Common myeloid progenitor, CD34-positive (primary cell): ENCODE measurements at regions not wholly inside any gene's neighbourhood (a gene's known extent, or its start where the extent isn't known, plus 50 kb on each side); places are given as distances from the start of the nearest gene placed in this dataset.

Experiments used
- CTCF ChIA-PET: fragments of 350-600 bp; sonication (Branson Sonifier 250); formaldehyde crosslinking; loops from one replicate; lab custom pipeline; 2021; ENCODE audit warnings: antibody characterized with exemption; lab: Charles Lee
- POLR2A ChIA-PET: fragments of 350-600 bp; sonication (Branson Sonifier 250); formaldehyde crosslinking; loops from one replicate; lab custom pipeline; 2021; ENCODE audit warnings: antibody characterized with exemption; lab: Charles Lee
- DNase-seq, 3 donors: peaks; one replicate each; pipeline versions ENCODE4 v3.0.0 to v3.0.0-alpha.2; 2013
- H3K27ac ChIP-seq, 2 experiments: 1 replicate in 1 of 2; 2 replicates in 1 of 2; pipeline ENCODE4 v1.7.0; 2013; ENCODE audit warnings: inconsistent platforms in 2 of 2, low read length in 2 of 2, mild to moderate bottlenecking in 2 of 2, low read depth in 1 of 2, moderate library complexity in 1 of 2; ENCODE audit not compliant: severe bottlenecking in 2 of 2, insufficient read depth in 1 of 2, poor library complexity in 1 of 2
- H3K27me3 ChIP-seq, 5 experiments: replicated peaks in 2 of 5; 1 replicate in 3 of 5; 2 replicates in 2 of 5; pipeline versions ENCODE4 v1.6.1 to v1.7.0; 2013; ENCODE audit warnings: low read length in 4 of 5, mild to moderate bottlenecking in 2 of 5, moderate library complexity in 2 of 5, inconsistent platforms in 1 of 5; ENCODE audit not compliant: insufficient read depth in 5 of 5, control insufficient read depth in 4 of 5
- H3K36me3 ChIP-seq, 4 experiments: 1 replicate in 2 of 4; 2 replicates in 2 of 4; pipeline versions ENCODE4 v1.6.1 to v1.7.0; 2013; ENCODE audit warnings: low read length in 3 of 4, control low read depth in 1 of 4, mild to moderate bottlenecking in 1 of 4; ENCODE audit not compliant: control insufficient read depth in 4 of 4, insufficient read depth in 4 of 4
- H3K4me1 ChIP-seq, 4 experiments: 1 replicate in 3 of 4; 2 replicates in 1 of 4; pipeline versions ENCODE4 v1.6.1 to v1.7.1; 2013; ENCODE audit warnings: low read length in 3 of 4, mild to moderate bottlenecking in 3 of 4, control low read depth in 1 of 4, inconsistent platforms in 1 of 4, moderate library complexity in 1 of 4; ENCODE audit not compliant: control insufficient read depth in 4 of 4, insufficient read depth in 4 of 4; ENCODE audit errors: control extremely low read depth in 1 of 4
- H3K4me3 ChIP-seq, 7 experiments: 1 replicate in 4 of 7; 2 replicates in 3 of 7; pipeline versions ENCODE4 v1.5.1 to v1.7.0; 2013; ENCODE audit warnings: mild to moderate bottlenecking in 7 of 7, low read length in 6 of 7, moderate library complexity in 6 of 7, inconsistent platforms in 2 of 7, low read depth in 2 of 7, control low read depth in 1 of 7; ENCODE audit not compliant: insufficient read depth in 4 of 7, control insufficient read depth in 1 of 7; ENCODE audit errors: extremely low read depth in 1 of 7
- H3K9me3 ChIP-seq, 5 experiments: 1 replicate in 4 of 5; 2 replicates in 1 of 5; pipeline versions ENCODE4 v1.6.1 to v1.7.1; 2013; ENCODE audit warnings: low read length in 4 of 5, mild to moderate bottlenecking in 2 of 5, inconsistent platforms in 1 of 5, low read depth in 1 of 5, moderate library complexity in 1 of 5; ENCODE audit not compliant: control insufficient read depth in 4 of 5, insufficient read depth in 2 of 5; ENCODE audit errors: control extremely low read depth in 1 of 5
- WGBS: methylation state at CpG from one replicate; pipeline ENCODE4 v1.1.5; 2013; ENCODE audit not compliant: insufficient coverage; 5-methylcytosine and 5-hydroxymethylcytosine counted together

GRCh38 chr9:82675605-82676004 lies 387.3 kb downstream of the RASEF start:
- POLR2A ChIA-PET: no interaction called here
- CTCF ChIA-PET: no interaction called here
- Histone ChIP-seq H3K36me3 (no peaks in the 10 kb centered on the region), H3K27ac (no peak overlapping the region), H3K4me1 (no peaks in the 10 kb centered on the region), H3K9me3 (no peaks in the 10 kb centered on the region), H3K27me3 (no peaks in the 10 kb centered on the region), H3K4me3 (no peak overlapping the region)
- WGBS: 90% methylated on average over 1 of the region's 2 CpGs
- DNase-seq: no peak

- no peaks in the 10 kb centered on the region for H3K27me3 ChIP-seq
- H3K4me1 ChIP-seq: no peaks in the 10 kb centered on the region
- POLR2A ChIA-PET: no interaction called here
- no peaks in the 10 kb centered on the region for H3K36me3 ChIP-seq
- H3K9me3 ChIP-seq: no peaks in the 10 kb centered on the region
- no CpG with 5 or more reads among the region's 1 CpG for WGBS
- H3K4me3 ChIP-seq: no peak overlapping the region
- CTCF ChIA-PET: no interaction called here
- no peak for DNase-seq
- no peak overlapping the region for H3K27ac ChIP-seq
Measured at GRCh38 chr9:82677086-82677485, 385.9 kb downstream of the RASEF start.

- DNase-seq: no peak
- H3K36me3 ChIP-seq: no peaks in the 10 kb centered on the region
- POLR2A ChIA-PET: no interaction called here
- CTCF ChIA-PET: interaction anchor here (0.7 kb wide), 1 partner anchor 73 kb away, joined by 3 read pairs; no protein-coding TSS in a partner anchor
- no peaks in the 10 kb centered on the region for H3K27me3 ChIP-seq
- no peaks in the 10 kb centered on the region for H3K9me3 ChIP-seq
- H3K4me1 ChIP-seq: no peaks in the 10 kb centered on the region
- no peak overlapping the region for H3K4me3 ChIP-seq
- WGBS: 100% methylated on average over 1 of the region's 2 CpGs
- H3K27ac ChIP-seq: no peak overlapping the region
Measured at GRCh38 chr9:82679472-82679871, 383.5 kb downstream of the RASEF start.

- no peak for DNase-seq
- POLR2A ChIA-PET: no interaction called here
- no peaks in the 10 kb centered on the region for H3K36me3 ChIP-seq
Measured at GRCh38 chr9:82680179-82680935, 382.6 kb downstream of the RASEF start.

GRCh38 chr9:82681809-82682208 lies 381.1 kb downstream of the RASEF start:
- Histone ChIP-seq H3K4me3 (no peak overlapping the region), H3K4me1 (no peaks in the 10 kb centered on the region), H3K36me3 (no peaks in the 10 kb centered on the region), H3K9me3 (peaks cover 0 to 2% (median 0%) of the 10 kb centered on the region in 5 experiments), H3K27ac (no peak overlapping the region), H3K27me3 (no peaks in the 10 kb centered on the region)
- POLR2A ChIA-PET: no interaction called here
- CTCF ChIA-PET: no interaction called here
- no peak for DNase-seq

More at GRCh38 chr9:82680179-82680935, 382.6 kb downstream of the RASEF start:
- H3K27me3 ChIP-seq: no peaks in the 10 kb centered on the region
- 86% methylated on average over 11 of the region's 13 CpGs for WGBS
- no peaks in the 10 kb centered on the region for H3K4me1 ChIP-seq
- peaks cover 0 to 2% (median 0%) of the 10 kb centered on the region in 5 experiments for H3K9me3 ChIP-seq
- CTCF ChIA-PET: no interaction called here
- no peak overlapping the region for H3K4me3 ChIP-seq
- H3K27ac ChIP-seq: no peak overlapping the region

- POLR2A ChIA-PET: no interaction called here
- Histone ChIP-seq H3K4me3 (no peak overlapping the region), H3K36me3 (no peaks in the 10 kb centered on the region), H3K27me3 (no peaks in the 10 kb centered on the region), H3K4me1 (no peaks in the 10 kb centered on the region), H3K9me3 (peaks cover 0 to 2% (median 0%) of the 10 kb centered on the region in 5 experiments), H3K27ac (no peak overlapping the region)
- no peak for DNase-seq
- 100% methylated on average over 1 of the region's 2 CpGs for WGBS
- CTCF ChIA-PET: no interaction called here
Measured at GRCh38 chr9:82682431-82682830, 380.5 kb downstream of the RASEF start.

GRCh38 chr9:82695704-82696103 lies 367.2 kb downstream of the RASEF start:
- no peak for DNase-seq
- CTCF ChIA-PET: no interaction called here
- POLR2A ChIA-PET: no interaction called here
- Histone ChIP-seq H3K36me3 (no peaks in the 10 kb centered on the region), H3K27me3 (no peaks in the 10 kb centered on the region), H3K4me1 (no peaks in the 10 kb centered on the region), H3K4me3 (no peak overlapping the region), H3K9me3 (peaks cover 0 to 22% (median 7%) of the 10 kb centered on the region in 5 experiments), H3K27ac (no peak overlapping the region)
- 100% methylated on average over 2 of the region's 3 CpGs for WGBS
